ENCODE measurements at regions not wholly inside any gene's neighbourhood (a gene's known extent, or its start where the extent isn't known, plus 50 kb on each side); places are given as distances from the start of the nearest gene placed in this dataset.
"Not testable (repeated sequence)": the region's sequence is repeated elsewhere in the genome, so short reads cannot be mapped to it uniquely, and the experiment has no call there.

GRCh38 chrX:140633105-140633504 lies 76.5 kb upstream of the LINC00632 start:
- not testable (repeated sequence) for H3K27me3 ChIP-seq; H3K4me3 ChIP-seq; H3K36me3 ChIP-seq; H3K27ac ChIP-seq; DNase-seq (ENCODE audit: low read depth in 1 of 2, low spot score in 1 of 2); H3K9me3 ChIP-seq (ENCODE audit: low read depth); H3K4me1 ChIP-seq (ENCODE audit: low read depth)

GRCh38 chrX:140608111-140608510 lies 101.4 kb upstream of the LINC00632 start:
- no peak for TF ChIP-seq CTCF (IDR thresholded peaks at IDR 0.05; ENCODE audit: low read depth, low read length)
- DNase-seq (ENCODE audit: low read depth in 1 of 2, low spot score in 1 of 2), result no peak

GRCh38 chrX:140602140-140602539 lies 97.3 kb upstream of the SOX3 start:
- H3K27ac ChIP-seq, result no peak overlapping the region
- no peaks in the 10 kb centered on the region for H3K4me1 ChIP-seq (ENCODE audit: low read depth)
- no peak for DNase-seq (ENCODE audit: low read depth in 1 of 2, low spot score in 1 of 2)
- no peaks in the 10 kb centered on the region for H3K36me3 ChIP-seq
- H3K27me3 ChIP-seq, result no peaks in the 10 kb centered on the region
- no peak overlapping the region for H3K4me3 ChIP-seq
- H3K9me3 ChIP-seq (ENCODE audit: low read depth), result no peaks in the 10 kb centered on the region
- TF ChIP-seq CTCF (IDR thresholded peaks at IDR 0.05; ENCODE audit: low read depth, low read length), result no peak

More at GRCh38 chrX:140608111-140608510, 101.4 kb upstream of the LINC00632 start:
- Histone ChIP-seq H3K4me1 (ENCODE audit: low read depth) (no peaks in the 10 kb centered on the region), H3K27me3 (no peaks in the 10 kb centered on the region), H3K9me3 (ENCODE audit: low read depth) (no peaks in the 10 kb centered on the region), H3K27ac (no peak overlapping the region), H3K4me3 (no peak overlapping the region), H3K36me3 (no peaks in the 10 kb centered on the region)

- H3K27me3 ChIP-seq, result no peaks in the 10 kb centered on the region
- no peak for DNase-seq (ENCODE audit: low read depth in 1 of 2, low spot score in 1 of 2)
- H3K4me1 ChIP-seq (ENCODE audit: low read depth), result no peaks in the 10 kb centered on the region
- no peak overlapping the region for H3K4me3 ChIP-seq
- H3K27ac ChIP-seq, result no peak overlapping the region
- TF ChIP-seq CTCF (IDR thresholded peaks at IDR 0.05; ENCODE audit: low read depth, low read length), result no peak
- H3K36me3 ChIP-seq, result no peaks in the 10 kb centered on the region
- no peaks in the 10 kb centered on the region for H3K9me3 ChIP-seq (ENCODE audit: low read depth)
Measured at GRCh38 chrX:140599851-140600250, 95.0 kb upstream of the SOX3 start.

- H3K27me3 ChIP-seq, result no peaks in the 10 kb centered on the region
- no peaks in the 10 kb centered on the region for H3K4me1 ChIP-seq (ENCODE audit: low read depth)
- no peak overlapping the region for H3K27ac ChIP-seq
- no peaks in the 10 kb centered on the region for H3K9me3 ChIP-seq (ENCODE audit: low read depth)
- H3K36me3 ChIP-seq, result no peaks in the 10 kb centered on the region
- no peak for DNase-seq (ENCODE audit: low read depth in 1 of 2, low spot score in 1 of 2)
- H3K4me3 ChIP-seq, result no peak overlapping the region
- TF ChIP-seq CTCF (IDR thresholded peaks at IDR 0.05; ENCODE audit: low read depth, low read length), result no peak
Measured at GRCh38 chrX:140589657-140590056, 84.8 kb upstream of the SOX3 start.

- no peaks in the 10 kb centered on the region for H3K4me1 ChIP-seq (ENCODE audit: low read depth)
- H3K27ac ChIP-seq, result no peak overlapping the region
- DNase-seq (ENCODE audit: low read depth in 1 of 2, low spot score in 1 of 2), result no peak
- no peaks in the 10 kb centered on the region for H3K9me3 ChIP-seq (ENCODE audit: low read depth)
- H3K27me3 ChIP-seq, result no peaks in the 10 kb centered on the region
- no peak overlapping the region for H3K4me3 ChIP-seq
- no peaks in the 10 kb centered on the region for H3K36me3 ChIP-seq
- TF ChIP-seq CTCF (IDR thresholded peaks at IDR 0.05; ENCODE audit: low read depth, low read length), result no peak
Measured at GRCh38 chrX:140586951-140587350, 82.1 kb upstream of the SOX3 start.
